ENCODE measurements at regions not wholly inside any gene's neighbourhood (a gene's known extent, or its start where the extent isn't known, plus 50 kb on each side); places are given as distances from the start of the nearest gene placed in this dataset.

DNA sequence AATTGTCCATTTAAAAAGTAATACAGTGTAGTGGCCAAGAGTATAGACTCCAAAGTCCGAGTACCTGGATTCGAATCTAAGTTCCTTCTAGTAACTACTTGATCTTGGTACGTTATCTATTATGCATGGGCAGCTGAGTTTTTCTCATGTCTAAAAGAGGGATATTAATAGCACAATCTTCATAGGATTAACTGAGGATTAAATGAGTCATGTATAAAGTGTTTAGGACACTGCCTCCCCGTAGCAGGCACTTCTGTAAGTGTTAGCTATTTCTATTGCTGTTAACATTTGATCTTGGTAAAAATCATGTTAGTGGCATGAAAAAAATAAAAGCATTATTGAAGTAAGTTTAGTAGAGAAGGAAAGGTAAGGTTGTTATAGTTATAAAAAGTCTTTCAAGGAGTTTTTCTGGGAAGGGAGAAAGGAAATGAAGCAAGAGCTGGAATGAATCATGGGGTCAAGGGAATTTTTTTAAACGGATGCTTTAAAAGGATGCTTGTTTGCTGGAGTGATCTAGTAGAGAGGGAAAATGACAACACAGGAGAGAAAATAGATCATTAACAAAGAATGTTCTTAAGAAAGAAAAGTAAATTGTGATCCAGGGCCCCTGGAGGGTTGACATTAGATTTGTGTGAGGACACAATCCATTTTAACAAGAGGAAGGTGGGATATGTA lies 502.2 kb upstream of the USP15 start:
- TF ChIP-seq, protein P1, sequence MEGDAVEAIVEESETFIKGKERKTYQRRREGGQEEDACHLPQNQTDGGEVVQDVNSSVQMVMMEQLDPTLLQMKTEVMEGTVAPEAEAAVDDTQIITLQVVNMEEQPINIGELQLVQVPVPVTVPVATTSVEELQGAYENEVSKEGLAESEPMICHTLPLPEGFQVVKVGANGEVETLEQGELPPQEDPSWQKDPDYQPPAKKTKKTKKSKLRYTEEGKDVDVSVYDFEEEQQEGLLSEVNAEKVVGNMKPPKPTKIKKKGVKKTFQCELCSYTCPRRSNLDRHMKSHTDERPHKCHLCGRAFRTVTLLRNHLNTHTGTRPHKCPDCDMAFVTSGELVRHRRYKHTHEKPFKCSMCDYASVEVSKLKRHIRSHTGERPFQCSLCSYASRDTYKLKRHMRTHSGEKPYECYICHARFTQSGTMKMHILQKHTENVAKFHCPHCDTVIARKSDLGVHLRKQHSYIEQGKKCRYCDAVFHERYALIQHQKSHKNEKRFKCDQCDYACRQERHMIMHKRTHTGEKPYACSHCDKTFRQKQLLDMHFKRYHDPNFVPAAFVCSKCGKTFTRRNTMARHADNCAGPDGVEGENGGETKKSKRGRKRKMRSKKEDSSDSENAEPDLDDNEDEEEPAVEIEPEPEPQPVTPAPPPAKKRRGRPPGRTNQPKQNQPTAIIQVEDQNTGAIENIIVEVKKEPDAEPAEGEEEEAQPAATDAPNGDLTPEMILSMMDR (IDR thresholded peaks at IDR 0.05; ENCODE audit: low read depth, low read length, missing control alignments) = no peak
- no peak overlapping the region for H3K4me3 ChIP-seq (replicated peaks; ENCODE audit: low read depth, low read length)
- no peak for DNase-seq (ENCODE audit: extremely low read depth, low read depth)

DNA sequence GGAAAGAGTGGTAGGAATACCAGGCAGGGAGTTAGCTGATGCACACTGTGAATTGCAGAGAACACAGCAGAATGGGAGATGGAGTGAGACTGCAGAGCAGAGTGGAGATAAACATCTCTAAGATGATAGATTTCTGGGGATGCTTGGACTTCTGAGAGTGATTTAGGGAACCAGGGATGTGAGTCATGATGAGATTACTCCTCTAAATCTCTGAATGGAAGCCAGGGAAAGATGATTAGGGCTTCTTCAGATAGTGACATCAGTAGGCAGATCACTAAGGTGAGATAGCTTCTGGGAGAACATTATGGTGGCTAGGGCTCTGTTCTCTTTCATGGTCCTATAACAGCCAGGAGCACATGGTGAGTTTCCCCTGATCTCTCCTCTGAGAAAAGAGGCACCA lies 501.5 kb upstream of the USP15 start:
- TF ChIP-seq, protein P1 (IDR thresholded peaks at IDR 0.05; ENCODE audit: low read depth, low read length, missing control alignments) = no peak
- no peak overlapping the region for H3K4me3 ChIP-seq (replicated peaks; ENCODE audit: low read depth, low read length)
- DNase-seq (ENCODE audit: extremely low read depth, low read depth) = no peak

DNA sequence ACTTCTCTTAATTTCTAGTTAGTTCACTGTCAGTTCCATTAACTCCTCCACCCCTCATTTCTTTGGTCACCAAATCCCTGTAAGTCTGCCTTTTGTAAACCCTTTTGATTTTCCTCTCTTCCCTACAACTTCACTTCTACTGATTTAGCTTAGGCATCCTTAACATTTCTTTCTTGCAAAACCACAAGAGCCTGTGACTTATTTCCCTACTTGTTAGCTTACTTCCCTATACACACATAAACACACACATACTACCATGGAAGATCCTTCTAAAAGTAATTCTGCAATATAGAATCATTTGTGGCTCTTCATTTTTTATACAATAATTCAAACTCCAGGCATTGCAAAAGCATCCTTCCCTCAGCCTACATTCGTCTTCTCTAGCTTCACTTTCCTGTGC lies 494.3 kb upstream of the USP15 start:
- TF ChIP-seq, protein P1 (IDR thresholded peaks at IDR 0.05; ENCODE audit: low read depth, low read length, missing control alignments) = no peak
- DNase-seq (ENCODE audit: extremely low read depth, low read depth) = no peak
- no peak overlapping the region for H3K4me3 ChIP-seq (replicated peaks; ENCODE audit: low read depth, low read length)

DNA sequence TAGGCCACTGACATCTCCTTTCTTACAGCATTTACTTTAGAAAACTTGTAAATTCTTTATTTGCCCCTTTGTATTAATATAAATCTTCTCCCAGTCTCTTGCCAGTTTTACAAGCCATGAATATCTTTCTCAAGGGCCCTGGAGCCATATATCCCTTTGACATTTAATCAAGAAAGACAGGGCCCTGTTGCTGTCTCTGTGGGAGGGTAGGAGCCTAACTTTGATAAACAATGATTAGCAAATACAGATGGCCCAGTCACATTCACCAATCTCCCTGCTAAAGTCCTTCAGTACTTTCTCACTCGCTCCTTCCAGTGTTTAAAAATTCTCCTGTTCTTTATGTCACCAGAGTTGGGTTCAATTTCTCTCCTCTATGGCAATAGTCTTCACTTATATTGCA lies 479.8 kb upstream of the USP15 start:
- H3K4me3 ChIP-seq (replicated peaks; ENCODE audit: low read depth, low read length) = no peak overlapping the region
- TF ChIP-seq, protein P1 (IDR thresholded peaks at IDR 0.05; ENCODE audit: low read depth, low read length, missing control alignments) = no peak
- DNase-seq (ENCODE audit: extremely low read depth, low read depth) = no peak

DNA sequence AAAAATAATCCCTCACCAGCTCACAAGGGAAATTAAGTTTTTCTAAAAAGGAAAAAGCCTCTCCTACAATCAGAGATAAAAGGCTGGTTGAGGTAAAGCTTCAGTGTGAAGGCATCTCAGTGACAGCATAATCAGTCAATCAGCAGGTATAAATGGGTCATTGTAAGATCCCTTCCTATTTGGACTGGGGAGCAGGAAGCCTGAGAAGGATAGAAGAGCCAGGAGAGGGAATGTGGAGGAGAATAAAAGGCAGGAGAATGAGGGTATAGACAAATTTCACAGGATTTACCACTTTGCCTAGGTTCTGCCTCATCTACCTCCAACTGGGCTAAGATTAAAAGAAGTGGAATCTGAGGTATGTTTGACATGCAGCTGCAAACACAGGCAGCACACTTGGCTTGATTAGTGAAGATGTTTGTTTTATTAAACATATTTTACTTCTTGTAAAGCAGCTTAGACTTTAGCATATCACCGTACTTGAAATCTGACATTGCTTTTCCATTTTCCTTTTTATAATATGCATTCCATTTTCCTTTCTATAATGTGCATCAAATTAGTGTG lies 479.1 kb upstream of the USP15 start:
- TF ChIP-seq, protein P1 (IDR thresholded peaks at IDR 0.05; ENCODE audit: low read depth, low read length, missing control alignments) = no peak
- no peak overlapping the region for H3K4me3 ChIP-seq (replicated peaks; ENCODE audit: low read depth, low read length)

DNA sequence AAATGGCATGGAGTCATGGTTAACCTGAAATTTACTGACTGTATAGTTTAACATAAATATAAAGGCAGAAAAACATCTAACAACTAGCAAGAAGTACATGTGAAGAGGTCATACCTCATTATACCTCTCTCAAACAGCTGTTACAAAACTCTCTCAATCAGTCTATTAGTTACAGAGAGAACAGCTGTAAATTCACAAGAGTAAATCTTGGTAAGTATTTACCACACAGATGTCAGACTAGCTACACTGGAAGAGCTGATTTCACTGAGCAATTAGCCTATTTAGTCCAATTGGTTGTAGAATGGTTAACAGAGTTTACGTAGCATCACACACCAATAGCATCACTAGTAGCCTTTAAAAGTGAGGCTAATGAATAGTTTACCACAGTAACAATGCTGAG lies 463.4 kb upstream of the USP15 start:
- TF ChIP-seq, protein P1 (IDR thresholded peaks at IDR 0.05; ENCODE audit: low read depth, low read length, missing control alignments) = no peak
- DNase-seq (ENCODE audit: extremely low read depth, low read depth) = no peak
- no peak overlapping the region for H3K4me3 ChIP-seq (replicated peaks; ENCODE audit: low read depth, low read length)

More for the DNA sequence above, 479.1 kb upstream of the USP15 start:
- no peak for DNase-seq (ENCODE audit: extremely low read depth, low read depth)

Measured in HFF-Myc (cell line).